ENCODE measurements at regions not wholly inside any gene's neighbourhood (a gene's known extent, or its start where the extent isn't known, plus 50 kb on each side); places are given as distances from the start of the nearest gene placed in this dataset.

DNA sequence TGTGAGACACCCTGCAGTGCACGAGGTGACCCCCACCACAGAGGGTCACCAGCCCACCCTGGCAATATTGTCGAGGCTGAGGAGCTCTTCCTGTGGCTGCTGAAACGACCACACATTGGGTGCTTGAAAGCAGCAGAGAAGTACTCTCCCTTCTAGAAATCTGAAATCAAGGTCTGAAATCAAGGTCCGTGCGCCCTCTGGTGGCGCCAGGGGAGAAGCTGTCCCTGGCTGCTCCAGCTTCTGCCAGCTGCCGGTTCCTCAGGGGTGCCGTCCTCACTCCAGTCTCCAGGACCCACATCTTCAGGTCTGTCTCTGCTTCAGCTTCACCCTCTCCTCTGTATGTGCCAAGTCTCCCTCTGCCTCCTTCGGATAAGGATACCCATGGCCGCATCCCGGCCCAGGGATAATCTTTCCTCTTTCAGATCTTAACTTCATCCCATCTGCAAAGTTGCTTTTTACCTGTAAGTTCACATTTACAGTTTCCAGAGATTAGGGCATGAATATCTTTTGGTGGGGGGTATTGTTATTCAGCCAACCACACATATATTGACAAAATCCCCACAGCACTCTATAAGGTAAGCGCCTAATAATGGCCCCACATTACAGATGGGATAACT lies 108.3 kb upstream of the PHACTR3 start:
- Histone ChIP-seq H3K9me3 (ENCODE audit: insufficient read depth, low read length) (peaks cover 7% of the 10 kb centered on the region; the same call in 1 of the 2 replicates), H3K27me3 (ENCODE audit: insufficient read depth, insufficient read length) (peaks cover 8% of the 10 kb centered on the region), H3K4me3 (ENCODE audit: insufficient read length, low read depth) (no peak overlapping the region), H3K4me1 (ENCODE audit: insufficient read depth, insufficient read length) (no peaks in the 10 kb centered on the region), H3K36me3 (ENCODE audit: insufficient read depth, insufficient read length, low read length) (no peaks in the 10 kb centered on the region), H3K9ac (ENCODE audit: insufficient read length, low read depth) (peak overlapping the region; percentile 53)
- no peak for TF ChIP-seq SUZ12 (IDR thresholded peaks at IDR 0.05; ENCODE audit: extremely low read depth, insufficient read depth, insufficient read length)
- TF ChIP-seq YY1 (IDR thresholded peaks at IDR 0.05; ENCODE audit: insufficient read depth, insufficient read length) = no peak
- TF ChIP-seq ZNF274 (IDR thresholded peaks at IDR 0.05; ENCODE audit: low read depth, low read length) = no peak
- peak; percentile 57 for DNase-seq (ENCODE audit: low read depth, low spot score)

GRCh38 chr20:59498291-59498690 lies 106.0 kb upstream of the PHACTR3 start:
- Histone ChIP-seq H3K36me3 (ENCODE audit: insufficient read depth, insufficient read length, low read length) (no peaks in the 10 kb centered on the region), H3K4me3 (ENCODE audit: insufficient read length, low read depth) (no peak overlapping the region), H3K9ac (ENCODE audit: insufficient read length, low read depth) (no peak overlapping the region), H3K4me1 (ENCODE audit: insufficient read depth, insufficient read length) (no peaks in the 10 kb centered on the region), H3K9me3 (ENCODE audit: insufficient read depth, low read length) (peaks cover 7% of the 10 kb centered on the region; the same call in 1 of the 2 replicates), H3K27me3 (ENCODE audit: insufficient read depth, insufficient read length) (peaks cover 8% of the 10 kb centered on the region)
- TF ChIP-seq YY1 (IDR thresholded peaks at IDR 0.05; ENCODE audit: insufficient read depth, insufficient read length) (no peak), ZNF274 (IDR thresholded peaks at IDR 0.05; ENCODE audit: low read depth, low read length) (no peak), SUZ12 (IDR thresholded peaks at IDR 0.05; ENCODE audit: extremely low read depth, insufficient read depth, insufficient read length) (no peak)
- no peak for DNase-seq (ENCODE audit: low read depth, low spot score)

- no peak for DNase-seq (ENCODE audit: low read depth, low spot score)
- Histone ChIP-seq H3K4me3 (ENCODE audit: insufficient read length, low read depth) (no peak overlapping the region), H3K9me3 (ENCODE audit: insufficient read depth, low read length) (peaks cover 13% of the 10 kb centered on the region; the same call in 1 of the 2 replicates), H3K9ac (ENCODE audit: insufficient read length, low read depth) (no peak overlapping the region), H3K27me3 (ENCODE audit: insufficient read depth, insufficient read length) (peaks cover 8% of the 10 kb centered on the region), H3K4me1 (ENCODE audit: insufficient read depth, insufficient read length) (no peaks in the 10 kb centered on the region), H3K36me3 (ENCODE audit: insufficient read depth, insufficient read length, low read length) (no peaks in the 10 kb centered on the region)
- TF ChIP-seq YY1 (IDR thresholded peaks at IDR 0.05; ENCODE audit: insufficient read depth, insufficient read length) = no peak
- no peak for TF ChIP-seq SUZ12 (IDR thresholded peaks at IDR 0.05; ENCODE audit: extremely low read depth, insufficient read depth, insufficient read length)
- TF ChIP-seq ZNF274 (IDR thresholded peaks at IDR 0.05; ENCODE audit: low read depth, low read length) = no peak
Observed at GRCh38 chr20:59499863-59500262, 104.5 kb upstream of the PHACTR3 start.

- no peak overlapping the region for H3K4me3 ChIP-seq (ENCODE audit: insufficient read length, low read depth)
- no peak for DNase-seq (ENCODE audit: low read depth, low spot score)
- peaks cover 8% of the 10 kb centered on the region; the same call in 1 of the 2 replicates for H3K9me3 ChIP-seq (ENCODE audit: insufficient read depth, low read length)
- H3K27me3 ChIP-seq (ENCODE audit: insufficient read depth, insufficient read length) = peaks cover 2% of the 10 kb centered on the region
- H3K36me3 ChIP-seq (ENCODE audit: insufficient read depth, insufficient read length, low read length) = no peaks in the 10 kb centered on the region
- no peak for TF ChIP-seq YY1 (IDR thresholded peaks at IDR 0.05; ENCODE audit: insufficient read depth, insufficient read length)
- no peak for TF ChIP-seq ZNF274 (IDR thresholded peaks at IDR 0.05; ENCODE audit: low read depth, low read length)
- no peak for TF ChIP-seq SUZ12 (IDR thresholded peaks at IDR 0.05; ENCODE audit: extremely low read depth, insufficient read depth, insufficient read length)
- H3K9ac ChIP-seq (ENCODE audit: insufficient read length, low read depth) = no peak overlapping the region
- H3K4me1 ChIP-seq (ENCODE audit: insufficient read depth, insufficient read length) = no peaks in the 10 kb centered on the region
Observed at GRCh38 chr20:59508729-59509128, 95.6 kb upstream of the PHACTR3 start.

DNA sequence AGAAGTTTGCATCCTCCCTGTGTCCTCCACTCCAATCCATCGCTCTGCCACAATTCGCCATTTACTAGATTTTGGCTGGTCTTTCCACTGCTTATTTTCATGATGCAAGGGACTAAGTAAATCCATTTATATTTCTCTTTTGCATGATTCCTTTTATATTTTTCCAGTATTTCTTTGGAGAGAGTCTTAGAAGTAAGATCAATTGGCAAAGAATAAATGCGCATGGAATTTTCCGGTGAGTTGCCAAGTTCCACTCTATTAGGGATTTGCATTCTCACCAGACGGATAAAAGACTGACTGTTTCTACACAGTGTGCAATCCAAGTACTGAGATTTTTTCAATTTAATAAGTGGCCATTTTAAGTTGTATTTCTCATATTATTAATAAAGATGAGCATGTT lies 91.7 kb upstream of the PHACTR3 start:
- Histone ChIP-seq H3K36me3 (ENCODE audit: insufficient read depth, insufficient read length, low read length) (no peaks in the 10 kb centered on the region), H3K27me3 (ENCODE audit: insufficient read depth, insufficient read length) (peaks cover 2% of the 10 kb centered on the region), H3K4me1 (ENCODE audit: insufficient read depth, insufficient read length) (peaks cover 9% of the 10 kb centered on the region), H3K9me3 (ENCODE audit: insufficient read depth, low read length) (peaks cover 4% of the 10 kb centered on the region; the same call in 1 of the 2 replicates), H3K9ac (ENCODE audit: insufficient read length, low read depth) (no peak overlapping the region), H3K4me3 (ENCODE audit: insufficient read length, low read depth) (no peak overlapping the region)
- no peak for DNase-seq (ENCODE audit: low read depth, low spot score)
- no peak for TF ChIP-seq SUZ12 (IDR thresholded peaks at IDR 0.05; ENCODE audit: extremely low read depth, insufficient read depth, insufficient read length)
- TF ChIP-seq YY1 (IDR thresholded peaks at IDR 0.05; ENCODE audit: insufficient read depth, insufficient read length) = no peak
- no peak for TF ChIP-seq ZNF274 (IDR thresholded peaks at IDR 0.05; ENCODE audit: low read depth, low read length)

- Histone ChIP-seq H3K9ac (ENCODE audit: insufficient read length, low read depth) (no peak overlapping the region), H3K9me3 (ENCODE audit: insufficient read depth, low read length) (peaks cover 4% of the 10 kb centered on the region; the same call in 1 of the 2 replicates), H3K27me3 (ENCODE audit: insufficient read depth, insufficient read length) (peaks cover 2% of the 10 kb centered on the region), H3K4me3 (ENCODE audit: insufficient read length, low read depth) (no peak overlapping the region), H3K36me3 (ENCODE audit: insufficient read depth, insufficient read length, low read length) (no peaks in the 10 kb centered on the region), H3K4me1 (ENCODE audit: insufficient read depth, insufficient read length) (peaks cover 9% of the 10 kb centered on the region)
- no peak for DNase-seq (ENCODE audit: low read depth, low spot score)
- TF ChIP-seq SUZ12 (IDR thresholded peaks at IDR 0.05; ENCODE audit: extremely low read depth, insufficient read depth, insufficient read length) (no peak), YY1 (IDR thresholded peaks at IDR 0.05; ENCODE audit: insufficient read depth, insufficient read length) (no peak), ZNF274 (IDR thresholded peaks at IDR 0.05; ENCODE audit: low read depth, low read length) (no peak)
Observed at GRCh38 chr20:59514554-59514953, 89.8 kb upstream of the PHACTR3 start.

DNA sequence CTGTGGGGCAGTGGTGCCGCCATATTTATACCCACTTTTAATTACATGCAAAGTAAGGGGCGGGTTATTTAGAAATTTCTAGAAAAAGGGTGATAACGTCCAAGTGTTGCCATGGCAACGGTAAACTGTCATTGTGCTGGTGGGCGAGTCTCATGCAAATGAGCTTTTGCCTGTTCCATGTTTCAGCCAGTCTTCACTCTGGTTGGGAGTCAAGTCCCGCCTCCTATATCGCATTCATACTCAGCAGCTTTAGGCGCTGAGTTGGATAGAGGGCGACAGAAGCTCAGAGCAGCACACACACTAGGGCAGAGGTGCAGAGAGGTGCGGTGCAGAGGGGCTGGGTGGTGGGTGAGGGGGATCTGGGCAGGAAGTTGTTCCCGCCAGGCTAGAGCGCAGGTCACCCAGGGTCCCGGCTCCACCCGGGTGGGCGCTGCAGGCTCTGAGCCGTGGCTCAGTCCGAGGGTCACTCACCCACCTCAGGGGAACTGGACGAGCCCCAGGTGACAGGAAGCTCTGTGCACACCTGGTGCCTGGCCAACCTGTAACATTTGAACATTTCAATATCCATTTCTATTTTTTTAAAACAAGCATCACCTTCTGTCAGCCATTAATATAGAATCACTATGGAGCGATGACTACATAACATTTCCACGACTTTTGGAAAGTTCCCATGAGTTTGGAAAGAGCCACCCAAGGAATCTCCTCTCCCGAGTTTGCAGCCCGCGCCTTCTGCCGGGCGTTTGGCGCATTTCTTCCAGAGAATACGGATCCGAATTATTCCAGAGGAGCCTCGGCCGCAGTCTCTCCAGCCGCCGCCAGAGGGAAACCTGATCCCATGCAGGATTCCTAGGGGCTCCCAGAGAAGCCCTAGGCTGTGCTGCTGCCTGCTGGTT lies 89.1 kb upstream of the PHACTR3 start:
- Histone ChIP-seq H3K36me3 (ENCODE audit: insufficient read depth, insufficient read length, low read length) (no peaks in the 10 kb centered on the region), H3K27me3 (ENCODE audit: insufficient read depth, insufficient read length) (peaks cover 2% of the 10 kb centered on the region), H3K9ac (ENCODE audit: insufficient read length, low read depth) (no peak overlapping the region), H3K4me3 (ENCODE audit: insufficient read length, low read depth) (no peak overlapping the region), H3K9me3 (ENCODE audit: insufficient read depth, low read length) (peaks cover 4% of the 10 kb centered on the region; the same call in 1 of the 2 replicates), H3K4me1 (ENCODE audit: insufficient read depth, insufficient read length) (peaks cover 9% of the 10 kb centered on the region)
- TF ChIP-seq SUZ12 (IDR thresholded peaks at IDR 0.05; ENCODE audit: extremely low read depth, insufficient read depth, insufficient read length) (no peak), YY1 (IDR thresholded peaks at IDR 0.05; ENCODE audit: insufficient read depth, insufficient read length) (no peak), ZNF274 (IDR thresholded peaks at IDR 0.05; ENCODE audit: low read depth, low read length) (no peak)
- DNase-seq (ENCODE audit: low read depth, low spot score) = peak; percentile 55
